ENCODE measurements at regions not wholly inside any gene's neighbourhood (a gene's known extent, or its start where the extent isn't known, plus 50 kb on each side); places are given as distances from the start of the nearest gene placed in this dataset.

- TF ChIP-seq SALL2 (tag by site-specific recombination; IDR thresholded peaks at IDR 0.05; ENCODE audit: borderline replicate concordance): no peak
- TF ChIP-seq ZBTB1 (tag by site-specific recombination; IDR thresholded peaks at IDR 0.05): no peak
- TF ChIP-seq CTCF (tag by site-specific recombination; IDR thresholded peaks at IDR 0.05): no peak
- TF ChIP-seq ZNF792 (tag by site-specific recombination; IDR thresholded peaks at IDR 0.05): no peak
- no peak for TF ChIP-seq ZFHX2 (tag by site-specific recombination; conservative IDR thresholded peaks at IDR 0.05)
- no peak for TF ChIP-seq ZNF777 (tag by site-specific recombination; IDR thresholded peaks at IDR 0.05; ENCODE audit: borderline replicate concordance)
- no peak for TF ChIP-seq ZNF701 (tag by site-specific recombination; IDR thresholded peaks at IDR 0.05)
- no peak for TF ChIP-seq REST (tag by site-specific recombination; IDR thresholded peaks at IDR 0.05)
- no peak for TF ChIP-seq ZBTB48 (tag by site-specific recombination; IDR thresholded peaks at IDR 0.05)
- no peak for TF ChIP-seq GLI4 (tag by site-specific recombination; IDR thresholded peaks at IDR 0.05)
- no peak for TF ChIP-seq PATZ1 (tag by site-specific recombination; IDR thresholded peaks at IDR 0.05)
- TF ChIP-seq ZNF155 (tag by site-specific recombination; IDR thresholded peaks at IDR 0.05): no peak
- no peak for TF ChIP-seq PRDM10 (tag by site-specific recombination; IDR thresholded peaks at IDR 0.05)
- TF ChIP-seq TCF7L2 (IDR thresholded peaks at IDR 0.05; ENCODE audit: borderline replicate concordance, low read depth, low read length): no peak
These were observed 55.3 kb upstream of the VGLL4 start for GRCh38 chr3:11699083-11699427.
